ENCODE measurements at regions not wholly inside any gene's neighbourhood (a gene's known extent, or its start where the extent isn't known, plus 50 kb on each side); places are given as distances from the start of the nearest gene placed in this dataset.

DNA sequence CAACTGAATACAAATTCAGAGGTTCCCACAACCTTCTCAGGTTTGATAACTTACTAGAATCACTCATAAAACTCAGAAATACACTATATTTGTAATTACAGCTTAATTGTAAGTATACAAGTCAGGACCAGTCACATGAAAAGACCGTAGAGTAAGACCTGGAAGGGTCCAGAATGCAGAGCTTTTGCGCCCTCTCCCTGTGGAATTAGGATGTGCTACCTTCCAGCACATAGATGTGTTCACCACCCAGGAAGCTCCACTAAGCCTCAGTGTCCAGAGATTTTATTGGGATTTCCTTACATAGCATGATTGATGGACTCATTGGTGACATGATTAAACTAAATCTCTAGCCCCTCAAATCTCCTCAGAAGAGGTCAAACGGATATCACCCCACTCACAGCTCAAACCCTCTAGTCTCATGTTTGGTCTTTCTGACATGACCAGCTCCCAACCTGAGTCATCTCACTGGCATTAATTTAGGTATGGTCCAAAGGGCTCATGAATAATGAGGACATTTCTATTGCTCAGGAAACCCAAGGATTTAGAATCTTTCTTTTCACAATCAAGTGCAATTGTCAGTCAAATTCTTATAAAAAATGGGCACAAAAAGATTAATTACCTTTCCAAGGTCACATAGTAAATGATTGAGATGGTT, 77.2 kb upstream of the UBASH3B start:
- no peak overlapping the region for H3K9ac ChIP-seq (ENCODE audit: low read depth in 1 of 2, low read length in 2 of 2)
- DNase-seq (ENCODE audit: low spot score): no peak
- no peaks in the 10 kb centered on the region for H3K9me3 ChIP-seq (ENCODE audit: control insufficient read depth in 4 of 4, low read length in 3 of 4)
- H3K27ac ChIP-seq (ENCODE audit: low read depth in 1 of 2, low read length in 2 of 2): no peak overlapping the region
- H3K4me1 ChIP-seq (ENCODE audit: control insufficient read depth in 4 of 4, insufficient read depth in 4 of 4, low read length in 3 of 4): peaks cover 0 to 4% (median 1%) of the 10 kb centered on the region in 4 donors
- H3K4me3 ChIP-seq (ENCODE audit: low read depth in 1 of 3, low read length in 3 of 3): no peak overlapping the region
- WGBS: 71% methylated on average over 3 of the region's 3 CpGs
- H3K27me3 ChIP-seq (ENCODE audit: control insufficient read depth in 4 of 4, insufficient read depth in 4 of 4, low read length in 3 of 4): no peaks in the 10 kb centered on the region
- TF ChIP-seq HNF4A (conservative IDR thresholded peaks at IDR 0.05) (no peak), HNF4G (IDR thresholded peaks at IDR 0.05) (no peak), EGR1 (IDR thresholded peaks at IDR 0.05; ENCODE audit: low read depth in 2 of 2) (no peak), FOXA1 (IDR thresholded peaks at IDR 0.05) (no peak), NR2F2 (IDR thresholded peaks at IDR 0.05) (no peak), JUND (IDR thresholded peaks at IDR 0.05) (no peak), RAD21 (IDR thresholded peaks at IDR 0.05) (no peak), GABPA (IDR thresholded peaks at IDR 0.05 in 1 of 2, conservative IDR thresholded peaks at IDR 0.05 in 1 of 2) (no peak), RXRA (IDR thresholded peaks at IDR 0.05) (no peak), YY1 (IDR thresholded peaks at IDR 0.05) (no peak), TAF1 (conservative IDR thresholded peaks at IDR 0.05) (no peak), FOXA2 (IDR thresholded peaks at IDR 0.05) (no peak), SP1 (IDR thresholded peaks at IDR 0.05) (no peak)
- TF ChIP-seq, protein P1, sequence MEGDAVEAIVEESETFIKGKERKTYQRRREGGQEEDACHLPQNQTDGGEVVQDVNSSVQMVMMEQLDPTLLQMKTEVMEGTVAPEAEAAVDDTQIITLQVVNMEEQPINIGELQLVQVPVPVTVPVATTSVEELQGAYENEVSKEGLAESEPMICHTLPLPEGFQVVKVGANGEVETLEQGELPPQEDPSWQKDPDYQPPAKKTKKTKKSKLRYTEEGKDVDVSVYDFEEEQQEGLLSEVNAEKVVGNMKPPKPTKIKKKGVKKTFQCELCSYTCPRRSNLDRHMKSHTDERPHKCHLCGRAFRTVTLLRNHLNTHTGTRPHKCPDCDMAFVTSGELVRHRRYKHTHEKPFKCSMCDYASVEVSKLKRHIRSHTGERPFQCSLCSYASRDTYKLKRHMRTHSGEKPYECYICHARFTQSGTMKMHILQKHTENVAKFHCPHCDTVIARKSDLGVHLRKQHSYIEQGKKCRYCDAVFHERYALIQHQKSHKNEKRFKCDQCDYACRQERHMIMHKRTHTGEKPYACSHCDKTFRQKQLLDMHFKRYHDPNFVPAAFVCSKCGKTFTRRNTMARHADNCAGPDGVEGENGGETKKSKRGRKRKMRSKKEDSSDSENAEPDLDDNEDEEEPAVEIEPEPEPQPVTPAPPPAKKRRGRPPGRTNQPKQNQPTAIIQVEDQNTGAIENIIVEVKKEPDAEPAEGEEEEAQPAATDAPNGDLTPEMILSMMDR (IDR thresholded peaks at IDR 0.05; ENCODE audit: low read depth, low read length, missing input control): no peak
- TF ChIP-seq, protein P2, sequence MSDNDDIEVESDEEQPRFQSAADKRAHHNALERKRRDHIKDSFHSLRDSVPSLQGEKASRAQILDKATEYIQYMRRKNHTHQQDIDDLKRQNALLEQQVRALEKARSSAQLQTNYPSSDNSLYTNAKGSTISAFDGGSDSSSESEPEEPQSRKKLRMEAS (IDR thresholded peaks at IDR 0.05): no peak
- TF ChIP-seq, protein P3, sequence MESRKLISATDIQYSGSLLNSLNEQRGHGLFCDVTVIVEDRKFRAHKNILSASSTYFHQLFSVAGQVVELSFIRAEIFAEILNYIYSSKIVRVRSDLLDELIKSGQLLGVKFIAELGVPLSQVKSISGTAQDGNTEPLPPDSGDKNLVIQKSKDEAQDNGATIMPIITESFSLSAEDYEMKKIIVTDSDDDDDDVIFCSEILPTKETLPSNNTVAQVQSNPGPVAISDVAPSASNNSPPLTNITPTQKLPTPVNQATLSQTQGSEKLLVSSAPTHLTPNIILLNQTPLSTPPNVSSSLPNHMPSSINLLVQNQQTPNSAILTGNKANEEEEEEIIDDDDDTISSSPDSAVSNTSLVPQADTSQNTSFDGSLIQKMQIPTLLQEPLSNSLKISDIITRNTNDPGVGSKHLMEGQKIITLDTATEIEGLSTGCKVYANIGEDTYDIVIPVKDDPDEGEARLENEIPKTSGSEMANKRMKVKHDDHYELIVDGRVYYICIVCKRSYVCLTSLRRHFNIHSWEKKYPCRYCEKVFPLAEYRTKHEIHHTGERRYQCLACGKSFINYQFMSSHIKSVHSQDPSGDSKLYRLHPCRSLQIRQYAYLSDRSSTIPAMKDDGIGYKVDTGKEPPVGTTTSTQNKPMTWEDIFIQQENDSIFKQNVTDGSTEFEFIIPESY (IDR thresholded peaks at IDR 0.05): no peak
- TF ChIP-seq, protein P4, sequence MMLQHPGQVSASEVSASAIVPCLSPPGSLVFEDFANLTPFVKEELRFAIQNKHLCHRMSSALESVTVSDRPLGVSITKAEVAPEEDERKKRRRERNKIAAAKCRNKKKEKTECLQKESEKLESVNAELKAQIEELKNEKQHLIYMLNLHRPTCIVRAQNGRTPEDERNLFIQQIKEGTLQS (IDR thresholded peaks at IDR 0.05): no peak
- TF ChIP-seq, protein P5, sequence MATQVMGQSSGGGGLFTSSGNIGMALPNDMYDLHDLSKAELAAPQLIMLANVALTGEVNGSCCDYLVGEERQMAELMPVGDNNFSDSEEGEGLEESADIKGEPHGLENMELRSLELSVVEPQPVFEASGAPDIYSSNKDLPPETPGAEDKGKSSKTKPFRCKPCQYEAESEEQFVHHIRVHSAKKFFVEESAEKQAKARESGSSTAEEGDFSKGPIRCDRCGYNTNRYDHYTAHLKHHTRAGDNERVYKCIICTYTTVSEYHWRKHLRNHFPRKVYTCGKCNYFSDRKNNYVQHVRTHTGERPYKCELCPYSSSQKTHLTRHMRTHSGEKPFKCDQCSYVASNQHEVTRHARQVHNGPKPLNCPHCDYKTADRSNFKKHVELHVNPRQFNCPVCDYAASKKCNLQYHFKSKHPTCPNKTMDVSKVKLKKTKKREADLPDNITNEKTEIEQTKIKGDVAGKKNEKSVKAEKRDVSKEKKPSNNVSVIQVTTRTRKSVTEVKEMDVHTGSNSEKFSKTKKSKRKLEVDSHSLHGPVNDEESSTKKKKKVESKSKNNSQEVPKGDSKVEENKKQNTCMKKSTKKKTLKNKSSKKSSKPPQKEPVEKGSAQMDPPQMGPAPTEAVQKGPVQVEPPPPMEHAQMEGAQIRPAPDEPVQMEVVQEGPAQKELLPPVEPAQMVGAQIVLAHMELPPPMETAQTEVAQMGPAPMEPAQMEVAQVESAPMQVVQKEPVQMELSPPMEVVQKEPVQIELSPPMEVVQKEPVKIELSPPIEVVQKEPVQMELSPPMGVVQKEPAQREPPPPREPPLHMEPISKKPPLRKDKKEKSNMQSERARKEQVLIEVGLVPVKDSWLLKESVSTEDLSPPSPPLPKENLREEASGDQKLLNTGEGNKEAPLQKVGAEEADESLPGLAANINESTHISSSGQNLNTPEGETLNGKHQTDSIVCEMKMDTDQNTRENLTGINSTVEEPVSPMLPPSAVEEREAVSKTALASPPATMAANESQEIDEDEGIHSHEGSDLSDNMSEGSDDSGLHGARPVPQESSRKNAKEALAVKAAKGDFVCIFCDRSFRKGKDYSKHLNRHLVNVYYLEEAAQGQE (IDR thresholded peaks at IDR 0.05): no peak
- no peaks in the 10 kb centered on the region for H3K36me3 ChIP-seq (ENCODE audit: control insufficient read depth in 4 of 4, insufficient read depth in 3 of 4, low read depth in 1 of 4, low read length in 3 of 4)
